GM19324 (cell line): ENCODE measurements at regions not wholly inside any gene's neighbourhood (a gene's known extent, or its start where the extent isn't known, plus 50 kb on each side); places are given as distances from the start of the nearest gene placed in this dataset.

Experiments used
- ATAC-seq: cut with Tn5 transposase; IDR thresholded peaks from one replicate; pipeline ENCODE4 v1.9.1; 2021; ENCODE audit warnings: mild to moderate bottlenecking, moderate library complexity; ENCODE audit not compliant: unreplicated experiment, low FRiP score

DNA sequence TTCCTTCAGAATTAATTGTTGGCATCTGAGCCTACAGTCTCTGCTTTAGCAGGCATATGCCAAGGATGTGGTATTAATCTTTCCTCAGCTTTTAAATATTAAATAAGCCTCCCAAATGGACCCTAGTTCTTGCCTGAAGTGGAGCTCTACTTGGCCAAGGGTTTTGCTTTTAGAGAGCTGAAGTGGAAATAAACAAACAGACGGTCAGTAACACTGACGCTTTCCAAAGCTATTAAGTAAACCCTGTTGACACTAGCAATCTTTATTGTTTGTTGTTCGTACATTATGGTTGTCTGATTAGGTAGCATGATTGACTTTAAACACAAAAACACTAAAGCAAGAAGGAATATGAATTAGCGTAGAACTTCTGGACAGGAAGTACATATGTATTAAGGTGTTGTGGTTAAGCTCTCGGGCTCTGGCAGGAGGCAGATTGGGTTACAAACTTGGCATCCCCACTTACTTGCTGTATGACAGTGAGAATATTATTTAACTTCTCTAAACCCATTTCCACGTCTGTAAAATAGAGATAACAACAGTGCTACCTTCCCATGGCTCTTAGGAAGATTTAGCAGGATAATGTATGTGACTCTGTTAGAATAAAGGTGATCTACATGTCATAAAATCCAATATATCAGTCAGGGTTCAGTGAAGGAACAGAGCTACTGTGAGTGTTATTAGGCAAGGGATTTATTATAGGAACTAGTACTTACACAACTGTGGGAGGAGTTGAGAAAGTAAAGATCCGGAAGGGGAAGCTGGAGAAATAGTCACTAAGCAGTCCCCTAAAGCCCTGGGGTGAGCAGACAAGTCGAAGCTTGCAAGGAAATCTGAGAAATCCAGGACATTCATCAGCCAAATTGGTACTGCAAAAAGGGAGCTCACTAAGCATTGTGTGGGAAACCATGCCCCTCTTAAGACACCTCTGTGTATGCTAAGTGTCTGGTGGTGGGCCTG, 92.2 kb upstream of the ATF7IP start:
- ATAC-seq, result no peak

DNA sequence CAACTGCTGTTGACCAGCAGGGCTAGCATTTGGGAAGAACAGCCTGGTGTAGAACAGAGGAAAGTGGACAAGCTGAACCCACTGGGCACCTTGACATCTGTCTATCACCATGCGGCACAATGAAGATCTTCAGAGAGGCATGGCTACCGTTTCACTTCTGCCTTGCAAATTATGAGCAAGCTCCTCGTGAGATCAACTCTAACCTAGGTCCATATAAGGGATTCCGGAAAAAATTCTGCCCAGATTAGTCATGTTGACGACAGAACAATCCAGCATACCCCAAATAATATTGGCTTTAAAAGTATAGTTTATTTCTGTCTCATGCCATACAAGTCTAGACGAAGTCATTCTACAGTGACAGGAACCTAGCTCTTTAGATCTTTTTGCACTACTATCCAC, 91.6 kb upstream of the ATF7IP start:
- no peak for ATAC-seq

DNA sequence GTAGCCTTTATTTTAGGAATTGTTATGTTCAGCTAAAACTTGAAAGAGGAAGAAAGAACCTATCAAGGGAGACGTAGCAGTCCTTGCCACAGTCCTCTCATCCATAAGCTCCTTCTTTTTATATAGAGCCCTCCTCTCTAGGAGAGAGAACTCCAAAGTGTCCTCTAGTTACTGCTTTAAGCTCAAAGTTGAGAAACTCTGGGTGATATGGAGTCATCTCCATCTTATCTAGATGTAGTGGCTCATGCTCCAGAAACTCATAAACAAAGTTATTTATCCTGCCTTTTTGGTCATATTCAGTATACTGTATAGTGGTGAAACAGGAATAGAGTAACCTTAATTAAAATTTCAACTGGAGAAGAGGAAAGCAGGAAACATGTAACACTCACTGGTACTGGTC, 90.4 kb upstream of the ATF7IP start:
- ATAC-seq, result no peak

DNA sequence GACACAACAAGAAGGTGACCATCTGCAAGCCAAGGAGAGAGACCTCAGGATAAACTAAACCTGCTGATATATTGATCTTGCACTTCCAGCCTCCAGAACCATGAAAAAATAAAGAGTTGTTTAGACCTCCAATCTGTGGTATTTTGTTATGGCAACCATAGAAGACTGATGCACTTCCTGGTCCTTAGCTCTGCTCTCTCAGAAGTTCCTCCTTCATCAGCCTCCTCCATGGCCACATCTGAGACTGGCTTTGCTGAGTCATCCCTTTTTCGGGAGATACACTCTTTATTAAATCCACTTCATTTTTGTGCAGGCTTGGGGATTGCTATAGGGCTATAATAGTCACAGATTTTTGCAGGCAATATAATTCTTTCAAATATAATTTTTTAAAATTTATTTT, 89.6 kb upstream of the ATF7IP start:
- no peak for ATAC-seq

DNA sequence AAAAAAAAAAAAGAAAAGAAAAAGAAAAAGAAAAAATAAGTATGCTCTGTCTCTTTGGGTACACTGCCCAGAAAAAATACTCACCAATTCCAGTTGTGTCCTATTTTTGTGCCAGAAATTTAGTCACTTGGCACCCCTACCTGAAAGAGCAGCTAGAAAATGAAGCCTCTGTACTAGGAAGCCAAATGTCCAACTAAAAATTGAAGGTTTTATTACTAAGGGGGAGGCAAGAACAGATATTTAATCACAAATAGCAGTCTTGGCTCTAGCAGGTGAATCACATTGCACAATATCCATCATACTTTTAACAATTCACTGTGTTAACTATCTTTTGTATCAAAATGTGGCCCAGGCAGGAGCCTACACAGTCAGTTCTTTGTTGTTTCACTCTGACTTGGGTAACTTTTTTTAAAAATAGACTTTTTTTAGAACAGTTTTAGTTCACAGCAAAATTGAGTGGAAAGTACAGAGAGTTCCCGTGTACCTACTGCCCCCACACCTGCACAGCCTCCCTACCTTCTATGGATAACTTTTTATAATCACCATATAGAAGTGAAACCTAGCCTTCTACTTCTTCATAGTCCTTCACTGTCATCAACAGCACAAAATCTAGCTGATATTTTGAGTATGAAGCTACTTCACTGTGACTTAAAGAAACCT, 87.1 kb upstream of the ATF7IP start:
- ATAC-seq, result no peak

DNA sequence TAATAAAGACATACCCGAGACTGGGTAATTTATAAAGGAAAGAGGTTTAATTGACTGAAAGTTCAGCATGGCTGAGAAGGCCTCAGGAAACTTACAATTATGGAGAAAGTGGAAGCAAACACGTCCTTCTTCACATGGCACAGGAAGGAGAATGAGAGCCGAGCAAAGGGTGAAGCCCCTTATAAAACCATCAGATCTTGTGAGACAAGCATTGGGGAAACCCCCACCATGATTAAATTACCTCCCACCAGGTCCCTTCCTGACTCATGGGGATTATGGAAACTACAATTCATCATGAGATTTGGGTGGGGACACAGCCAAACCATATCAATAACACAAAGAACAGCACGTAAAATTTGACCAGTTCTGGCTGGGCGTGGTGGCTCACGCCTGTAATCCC, 85.6 kb upstream of the ATF7IP start:
- no peak for ATAC-seq

DNA sequence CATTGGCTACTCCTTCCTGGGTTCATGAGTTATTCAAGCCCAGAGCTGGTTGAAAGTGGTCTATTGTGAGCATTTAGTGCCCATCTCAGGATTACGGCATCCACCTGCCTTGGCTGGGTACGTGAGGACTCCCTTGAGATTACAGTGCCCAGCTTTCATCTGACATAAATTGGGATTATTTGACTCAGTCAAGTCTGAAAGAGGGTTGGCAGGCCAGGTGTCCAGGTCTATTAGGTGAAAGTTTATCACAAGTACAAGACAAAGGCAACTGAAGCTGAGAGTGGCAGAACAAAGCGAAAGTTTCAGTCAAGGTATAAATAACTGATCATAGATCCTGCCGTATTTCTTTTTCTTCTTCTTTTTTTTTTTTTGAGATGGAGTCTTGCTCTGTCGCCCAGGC, 84.6 kb upstream of the ATF7IP start:
- no peak for ATAC-seq

DNA sequence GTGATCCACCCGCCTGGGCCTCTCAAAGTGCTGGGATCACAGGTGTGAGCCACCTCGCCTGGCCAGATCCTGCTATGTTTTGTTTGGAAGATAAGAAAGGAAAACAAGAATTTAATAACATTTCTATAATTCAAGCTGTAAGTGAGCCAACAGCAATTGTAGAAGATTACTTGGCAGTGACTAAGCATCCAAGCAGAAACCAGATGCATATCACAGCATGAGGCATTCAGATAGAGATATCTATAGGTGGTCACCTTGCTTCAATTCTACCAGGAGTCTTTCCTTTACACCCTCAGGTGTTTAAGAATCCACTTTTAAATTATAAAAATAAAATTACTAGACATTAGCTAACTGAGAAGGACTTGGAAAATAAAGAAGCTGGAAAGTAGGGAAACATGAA, 83.9 kb upstream of the ATF7IP start:
- no peak for ATAC-seq

DNA sequence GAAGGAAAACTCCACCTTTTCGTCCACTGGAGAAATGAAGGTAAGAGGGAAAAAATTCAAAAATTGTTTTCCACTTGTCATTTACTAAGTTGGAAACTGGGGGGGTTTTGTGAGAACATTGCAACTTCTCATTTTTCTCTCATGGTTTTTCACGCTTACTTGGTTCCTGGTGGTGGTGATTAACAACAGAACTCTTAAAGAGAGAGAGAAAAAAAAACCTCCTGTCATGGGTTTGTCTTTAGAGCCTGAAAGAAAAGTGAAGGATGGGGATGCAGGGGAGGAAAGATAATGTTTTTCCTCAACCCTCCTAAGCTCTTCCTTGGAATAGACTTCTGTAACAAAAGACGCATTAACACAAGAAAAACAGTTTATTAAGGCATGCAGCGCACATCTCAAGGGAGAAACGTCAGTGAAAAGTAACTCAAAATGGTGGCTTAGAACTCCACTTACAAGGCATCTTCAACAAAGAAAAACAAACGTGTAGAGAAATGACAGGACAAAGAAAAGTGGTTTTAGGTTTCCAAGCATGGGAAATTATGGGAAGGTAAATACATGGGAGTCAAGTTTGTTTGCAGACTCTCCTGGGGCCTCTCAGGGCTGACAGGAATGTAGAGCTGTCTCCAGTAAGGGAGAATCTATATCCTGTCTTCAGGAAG, 81.9 kb upstream of the ATF7IP start:
- peak; percentile 45 for ATAC-seq

DNA sequence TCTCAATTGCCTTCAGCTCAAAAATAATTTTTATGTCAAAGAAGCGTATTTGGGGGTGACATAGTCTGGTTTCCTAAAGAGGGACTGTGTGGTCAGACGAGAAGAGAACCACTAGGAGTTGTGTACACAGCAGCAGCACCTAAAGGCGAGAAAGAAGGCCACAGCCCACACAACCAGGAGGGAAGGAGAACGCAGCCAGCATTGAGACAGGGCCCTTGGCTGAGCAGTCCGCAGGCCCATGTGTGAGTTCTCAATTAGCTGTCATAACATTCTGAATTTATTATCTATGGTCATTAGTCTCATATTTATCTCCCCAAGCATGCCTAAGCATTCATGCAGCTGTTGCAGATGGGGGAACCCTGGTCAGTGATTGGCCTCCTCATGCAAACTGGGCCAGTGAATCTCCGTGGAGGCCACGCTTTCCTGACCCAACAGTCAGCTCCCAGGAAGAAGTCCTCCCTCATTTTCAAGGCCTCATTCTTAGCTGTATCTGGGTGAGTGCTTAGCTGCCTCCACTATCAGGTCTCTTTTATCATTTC, 81.2 kb upstream of the ATF7IP start:
- ATAC-seq, result peak; percentile 50

DNA sequence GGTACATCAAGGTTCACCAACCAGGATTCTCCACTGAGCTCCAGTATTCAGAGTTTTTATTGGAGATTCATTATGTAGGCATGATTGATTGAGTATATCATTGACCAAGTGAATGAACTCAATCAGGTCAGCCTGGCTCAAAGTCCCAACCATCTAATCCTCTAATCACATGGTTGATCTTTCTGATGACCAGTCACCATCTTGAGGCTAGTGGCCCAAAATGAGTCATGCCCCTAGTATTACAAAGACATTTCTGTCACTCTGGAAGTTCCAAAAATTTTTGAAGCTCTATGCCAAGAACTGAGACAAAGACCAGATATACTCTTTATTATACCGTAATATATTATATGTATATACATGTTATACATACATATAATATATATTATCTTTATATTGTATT, 75.9 kb upstream of the ATF7IP start:
- ATAC-seq, result no peak

DNA sequence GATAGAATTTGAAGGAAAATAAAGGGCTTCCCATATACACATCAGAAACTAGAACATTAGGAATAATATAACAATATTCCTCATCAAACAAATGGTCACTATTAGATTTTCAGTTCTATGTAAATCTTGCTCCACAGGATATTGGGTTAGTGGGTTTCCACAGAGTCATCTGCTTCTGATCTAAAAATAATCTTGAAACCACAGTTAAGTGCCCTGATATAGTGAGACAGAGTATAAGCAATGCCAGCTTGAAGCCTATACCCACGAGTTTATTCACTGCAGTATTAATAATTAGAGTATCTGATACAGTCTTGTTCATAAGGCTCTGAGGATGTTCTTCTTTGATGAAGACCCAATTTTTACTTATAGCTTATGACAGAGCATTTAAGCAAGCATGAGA, 74.5 kb upstream of the ATF7IP start:
- ATAC-seq, result no peak

DNA sequence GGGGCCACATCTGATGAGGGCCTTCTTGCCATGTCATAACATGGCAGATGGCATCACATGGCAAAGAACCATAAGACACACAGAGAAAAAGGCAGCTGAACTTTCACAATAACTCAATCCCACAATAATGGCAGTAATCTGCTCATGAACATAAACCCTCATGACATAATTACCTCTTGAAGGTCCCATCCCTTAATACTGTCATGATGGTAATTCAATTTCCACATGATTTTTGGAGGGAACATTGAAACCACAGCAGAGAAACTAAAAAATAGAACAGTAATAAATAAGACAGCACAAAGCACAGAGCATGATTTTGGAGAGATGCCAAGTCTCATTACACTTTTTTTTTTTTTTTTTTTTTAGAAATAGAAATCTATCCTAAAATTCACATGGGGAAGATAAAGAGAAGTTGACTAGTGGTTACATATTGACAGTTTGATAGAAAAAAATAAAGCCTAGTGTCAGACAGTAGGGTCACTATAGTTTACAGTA, 61.8 kb upstream of the ATF7IP start:
- ATAC-seq, result no peak

DNA sequence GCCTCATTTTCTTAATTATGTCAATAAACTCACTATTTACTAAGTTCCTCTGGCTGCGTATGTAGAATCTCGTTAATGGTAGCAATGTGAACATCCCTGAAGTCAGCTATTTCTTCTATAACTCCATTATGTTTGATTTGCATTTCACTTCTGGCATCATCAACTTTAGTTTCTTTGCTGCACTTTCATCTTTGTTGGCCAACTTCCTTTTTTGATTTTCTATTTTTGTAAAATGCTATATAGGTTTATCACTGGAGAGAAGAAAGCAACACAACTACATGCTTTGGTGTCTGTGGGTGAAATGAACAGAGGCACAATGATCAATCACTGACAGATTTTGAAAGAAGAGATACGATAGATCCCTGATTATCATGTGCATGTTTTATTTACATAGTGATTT, 58.5 kb upstream of the ATF7IP start:
- ATAC-seq, result no peak

DNA sequence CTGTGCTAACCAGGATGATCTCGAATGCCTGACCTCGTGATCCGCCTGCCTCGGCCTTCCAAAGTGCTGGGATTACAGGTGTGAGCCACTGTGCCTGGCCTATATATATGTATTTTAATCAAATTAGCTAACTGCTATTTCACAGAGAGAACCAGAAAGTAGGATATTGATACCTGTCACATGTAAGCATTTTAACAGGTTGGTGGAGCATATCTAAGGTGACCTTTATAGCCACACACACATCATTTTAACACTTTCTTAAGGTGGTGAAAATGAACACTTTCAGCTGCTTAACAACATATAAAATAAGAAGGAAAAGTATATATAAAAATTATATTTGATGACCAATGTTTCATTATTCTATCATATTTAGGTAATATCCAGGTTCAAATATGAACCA, 57.0 kb upstream of the ATF7IP start:
- no peak for ATAC-seq

DNA sequence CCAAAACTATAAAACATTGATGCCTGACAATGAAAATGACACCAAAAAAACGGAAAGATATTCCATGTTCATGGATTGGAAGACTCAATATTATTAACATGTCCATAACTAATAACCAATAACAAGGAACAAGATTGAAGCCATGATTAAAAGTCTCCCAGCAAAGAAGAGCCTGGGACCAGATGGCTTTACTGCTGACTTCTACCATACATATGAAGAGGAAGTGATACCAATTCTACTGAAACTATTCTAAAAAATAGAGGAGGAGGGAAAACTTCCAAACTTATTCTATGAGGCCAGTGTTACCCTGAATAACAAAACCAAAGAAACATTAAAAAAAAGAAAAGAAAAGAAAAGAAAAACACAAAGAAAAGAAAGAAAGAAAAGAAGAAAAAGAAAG, 54.6 kb upstream of the ATF7IP start:
- no peak for ATAC-seq

DNA sequence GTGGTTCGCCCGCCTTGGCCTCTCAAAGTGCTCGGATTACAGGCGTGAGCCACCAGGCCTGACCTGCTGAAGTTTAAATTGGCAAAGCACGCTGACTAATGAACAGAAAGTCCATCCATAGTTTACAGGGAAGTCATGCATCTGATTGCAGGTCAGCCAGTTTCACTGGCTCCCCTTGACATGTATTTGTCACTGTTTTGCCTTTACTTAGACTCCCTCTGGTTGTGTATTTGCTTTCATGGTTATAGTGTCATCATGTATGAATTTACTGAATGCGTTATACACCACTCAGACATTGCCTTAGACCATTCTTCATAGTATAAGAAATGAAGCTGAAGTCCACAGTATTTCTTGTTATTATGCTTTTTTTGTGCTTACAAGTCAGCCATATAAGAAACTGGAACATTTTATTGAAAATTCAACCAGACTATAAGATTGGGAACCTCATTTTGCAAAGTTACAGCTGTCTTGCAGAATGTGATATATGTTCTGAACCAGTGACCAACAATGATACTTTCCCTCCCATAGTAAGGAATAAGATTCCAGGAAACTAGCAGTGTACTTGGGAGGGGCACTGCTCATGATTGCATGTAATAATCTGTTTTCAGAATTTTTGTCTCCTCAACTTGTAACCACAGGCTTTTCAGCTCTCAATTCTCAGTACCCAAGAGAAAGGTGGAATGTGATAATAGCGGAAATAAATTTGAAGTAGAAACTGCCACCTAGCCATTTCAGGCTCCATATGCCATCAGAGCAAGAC, 51.9 kb upstream of the ATF7IP start:
- no peak for ATAC-seq

DNA sequence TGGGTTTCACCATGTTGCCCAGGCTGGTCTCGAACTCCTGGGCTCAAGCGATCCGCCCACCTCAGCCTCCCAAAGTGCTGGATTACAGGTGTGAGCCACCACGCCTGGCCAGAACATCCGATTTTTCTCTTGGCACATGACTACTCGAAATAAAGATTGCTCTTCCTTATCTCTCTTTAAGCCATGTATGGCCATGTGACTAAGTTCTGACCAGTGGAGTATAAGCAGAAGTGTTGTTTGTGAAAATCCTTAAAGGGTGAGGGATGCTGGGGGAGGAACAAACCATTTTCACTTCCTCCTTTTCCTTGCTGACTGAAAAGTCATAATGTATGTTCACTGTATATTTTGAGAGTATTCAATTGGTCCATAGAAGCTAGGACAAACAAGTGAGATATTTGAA, 50.7 kb upstream of the ATF7IP start:
- no peak for ATAC-seq

DNA sequence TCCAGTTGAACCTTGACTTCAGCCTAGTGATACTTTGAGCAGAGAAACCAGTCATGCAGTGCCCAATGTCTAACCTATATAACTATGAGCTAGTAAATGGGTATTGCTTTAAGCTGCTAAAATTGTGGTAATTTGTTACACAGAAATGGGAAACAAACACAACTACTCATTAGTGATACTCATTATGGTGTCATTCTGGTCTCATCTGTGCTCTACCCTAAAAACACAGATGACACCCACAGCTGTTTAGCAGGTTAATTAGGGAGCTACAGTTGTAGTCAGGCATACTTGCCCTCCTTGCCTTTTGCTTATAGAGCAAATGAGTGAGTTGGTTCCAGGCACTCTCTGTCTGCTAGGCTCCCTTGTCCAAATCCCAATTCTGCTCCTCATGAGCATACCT, 50.0 kb upstream of the ATF7IP start:
- ATAC-seq, result no peak
